Activated naive CD4-positive, alpha-beta T cell treated with anti-CD3 and anti-CD28 coated beads, Interleukin-2, amount 50 U/mL, for 16 hours (primary cell): ENCODE measurements at regions not wholly inside any gene's neighbourhood (a gene's known extent, or its start where the extent isn't known, plus 50 kb on each side); places are given as distances from the start of the nearest gene placed in this dataset.

Experiments used
- DNase-seq: peaks from one replicate; pipeline ENCODE4 v3.0.0-alpha.2; 2020

DNA sequence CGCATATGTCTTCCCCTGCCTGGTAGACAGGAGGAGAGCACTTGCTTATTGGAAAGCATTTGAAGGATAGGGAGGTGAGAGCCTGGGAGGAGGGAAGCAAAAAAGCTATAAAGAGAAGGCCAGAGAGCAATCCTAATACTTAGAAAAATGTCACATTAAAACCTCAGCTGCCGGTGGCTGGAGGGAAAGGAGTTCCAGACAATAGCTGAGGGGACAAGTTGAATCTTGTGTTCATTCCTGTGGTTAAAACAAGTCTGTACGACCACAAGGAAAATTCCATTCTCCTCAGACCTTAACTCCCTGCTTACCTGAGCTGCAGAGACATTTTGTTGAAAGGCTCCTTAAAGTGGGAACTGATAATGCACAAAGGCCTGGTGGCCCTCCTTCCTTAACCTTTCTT lies 218.8 kb upstream of the CAMK1G start:
- no peak for DNase-seq

DNA sequence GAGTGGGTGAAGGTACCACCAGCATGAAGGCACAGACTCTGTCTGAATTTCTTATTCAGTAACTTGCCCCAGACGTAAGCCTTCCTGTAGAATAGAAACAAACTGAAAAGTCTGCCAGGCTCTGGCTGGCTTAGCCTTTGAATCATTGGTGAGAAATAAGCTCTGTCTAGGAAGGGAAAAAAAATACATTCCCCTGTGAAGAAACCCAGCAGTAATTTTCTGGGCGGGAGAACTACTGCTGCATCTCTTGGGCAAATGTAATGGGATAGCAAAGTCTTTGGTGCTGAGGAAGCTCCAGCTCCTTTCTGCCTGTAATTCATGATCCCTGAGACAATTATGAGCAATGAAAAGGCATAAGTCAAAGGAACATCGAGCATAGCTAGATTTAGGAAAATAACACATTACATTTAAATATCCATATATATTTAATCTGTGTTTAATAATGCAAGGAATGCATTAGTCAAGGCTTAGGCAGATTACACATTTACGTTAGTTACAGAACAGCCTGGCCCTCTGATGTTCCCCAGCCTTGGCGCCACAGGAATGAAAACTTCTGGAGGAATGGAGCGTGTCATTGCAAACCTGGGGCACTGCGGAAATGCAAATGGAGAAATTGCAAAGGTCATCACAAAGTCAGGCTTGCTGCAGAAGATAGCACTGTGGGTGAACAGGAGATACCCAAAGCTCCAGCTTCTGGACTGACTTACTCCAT lies 216.3 kb upstream of the CAMK1G start:
- no peak for DNase-seq

DNA sequence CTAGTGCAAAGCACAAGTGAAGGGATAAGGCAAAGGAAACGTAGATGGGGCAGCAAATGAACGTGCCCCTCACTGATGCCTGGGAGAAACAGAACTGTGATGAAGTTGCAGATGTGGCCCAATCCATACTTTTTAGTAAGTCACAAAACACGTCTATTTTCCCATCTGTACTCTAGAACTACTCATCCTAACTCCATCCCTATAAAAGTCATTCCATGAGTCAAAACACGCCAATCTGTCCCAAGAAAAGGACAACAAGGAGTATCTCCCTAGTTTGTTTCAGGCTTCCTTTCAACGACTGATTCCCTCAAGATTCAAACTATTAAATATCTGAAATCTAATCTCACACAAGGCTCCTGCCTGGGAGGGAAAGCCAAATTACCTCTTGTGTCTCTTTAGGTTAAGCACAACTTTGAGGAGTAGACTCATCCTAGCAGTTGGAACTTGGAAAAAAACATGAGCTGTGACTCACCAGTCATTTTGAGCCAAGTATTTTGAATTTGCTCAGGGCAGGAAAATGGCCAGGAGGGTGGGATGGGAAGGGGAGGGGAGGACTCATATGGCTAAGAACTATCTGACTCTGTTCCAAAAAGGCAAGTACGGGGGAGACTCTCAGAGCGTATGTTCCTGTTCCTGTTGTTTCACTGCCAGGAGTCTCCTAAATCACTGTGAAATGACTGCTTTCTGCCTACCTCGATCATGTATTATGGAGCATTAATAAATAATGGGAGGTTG lies 214.5 kb upstream of the CAMK1G start:
- DNase-seq, result no peak

DNA sequence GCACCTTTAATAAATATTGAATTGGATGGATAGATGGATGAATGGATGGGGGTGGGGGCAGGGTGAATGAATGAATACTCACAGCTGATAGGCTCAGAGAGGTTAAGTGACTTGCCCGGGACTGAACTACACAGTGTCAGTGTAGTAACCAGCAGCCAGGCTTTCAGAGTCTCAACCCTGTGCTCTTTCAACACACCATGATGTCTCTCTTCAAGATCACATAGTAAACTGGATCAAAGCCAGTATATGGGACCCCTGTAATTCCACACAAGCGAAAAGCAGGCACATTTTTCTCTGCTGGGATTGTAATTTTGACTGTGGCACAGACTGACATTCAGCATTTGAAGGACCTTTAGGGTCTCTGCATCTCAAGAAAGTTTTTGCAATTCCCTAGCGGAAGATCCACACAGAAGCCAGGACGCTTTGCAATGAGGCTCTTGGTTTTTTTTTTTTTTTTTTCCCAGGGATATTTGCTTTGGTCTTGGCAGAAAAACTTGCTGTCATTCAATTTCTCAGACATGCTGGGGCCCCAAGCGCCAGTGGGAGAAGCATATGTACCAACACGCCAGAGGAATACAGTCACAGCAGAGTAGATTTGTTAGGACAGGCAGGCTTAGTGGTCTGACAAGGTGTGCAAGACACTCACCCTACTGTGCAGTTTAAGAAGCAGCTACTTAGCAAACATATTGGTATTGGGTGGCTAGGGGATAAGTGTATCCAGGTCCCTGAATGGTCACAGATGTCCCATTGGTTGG lies 213.1 kb upstream of the CAMK1G start:
- DNase-seq, result no peak

DNA sequence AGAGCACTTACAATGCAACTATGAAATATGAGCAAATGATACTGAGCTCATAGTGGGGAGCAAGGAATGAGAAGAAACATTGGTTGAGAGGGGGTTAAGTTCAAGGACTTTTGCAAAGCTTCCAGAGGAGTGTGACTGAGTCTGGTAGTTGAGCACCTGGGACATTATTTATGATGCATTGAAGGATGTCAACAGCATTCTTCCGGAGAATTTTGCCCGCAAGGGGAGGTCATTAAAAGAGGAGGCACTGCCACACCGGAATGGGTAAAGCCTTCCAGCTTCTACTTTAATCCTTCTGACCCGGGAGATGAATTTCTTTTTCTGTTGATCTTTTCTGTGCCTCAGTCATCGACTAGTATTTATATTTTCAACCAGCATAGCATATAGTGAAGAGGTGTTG lies 208.4 kb upstream of the CAMK1G start:
- DNase-seq, result no peak

DNA sequence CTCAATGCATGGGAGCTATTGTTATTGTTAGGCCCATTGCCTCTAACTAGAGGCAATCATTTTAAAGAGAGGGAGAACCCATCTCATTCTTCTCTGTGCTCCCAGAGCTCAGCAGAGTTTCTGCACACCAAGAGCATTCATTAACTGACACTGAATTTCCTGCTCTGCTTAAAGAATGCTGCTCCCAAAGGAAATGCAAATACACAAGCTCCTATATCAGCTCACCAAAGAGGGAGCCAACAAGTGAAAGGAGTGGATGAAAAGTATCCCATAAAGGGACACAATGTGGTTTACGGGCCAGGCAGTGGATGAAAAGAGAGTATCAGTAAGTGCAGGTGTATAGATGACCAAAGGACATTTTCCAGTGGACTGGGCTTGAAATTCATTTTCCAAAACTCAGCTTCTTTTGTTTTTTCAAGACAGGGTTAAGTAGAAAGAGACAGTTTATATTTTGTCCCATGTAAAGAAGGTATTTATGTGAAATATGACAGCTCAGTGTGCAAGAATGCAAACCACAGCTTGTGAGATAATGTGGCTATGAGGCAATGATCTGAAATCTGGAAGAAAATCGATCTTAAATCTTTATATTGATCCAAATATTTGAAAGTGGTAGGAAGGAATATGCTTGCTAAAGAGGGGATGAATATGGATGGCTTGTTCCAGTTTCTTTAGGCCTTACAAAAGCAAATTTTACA lies 207.7 kb upstream of the CAMK1G start:
- no peak for DNase-seq

DNA sequence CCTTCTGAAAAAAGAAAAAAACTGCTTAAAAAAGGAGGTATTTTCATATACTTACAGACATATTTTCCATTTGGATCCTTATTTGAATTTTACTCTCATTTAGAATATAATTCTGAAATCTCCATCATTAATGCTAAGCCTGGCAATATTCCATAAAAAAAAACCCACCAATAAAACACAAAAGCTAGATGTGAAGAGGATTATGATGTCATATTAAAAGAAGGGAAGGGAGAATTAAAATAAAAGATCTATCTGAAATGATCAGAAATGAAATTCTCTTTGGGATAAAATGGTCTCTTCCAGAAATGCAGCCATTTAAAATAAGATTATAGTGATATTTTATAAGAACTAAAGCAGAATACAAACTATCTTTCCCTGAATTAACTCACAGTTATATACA lies 206.7 kb upstream of the CAMK1G start:
- DNase-seq, result no peak

DNA sequence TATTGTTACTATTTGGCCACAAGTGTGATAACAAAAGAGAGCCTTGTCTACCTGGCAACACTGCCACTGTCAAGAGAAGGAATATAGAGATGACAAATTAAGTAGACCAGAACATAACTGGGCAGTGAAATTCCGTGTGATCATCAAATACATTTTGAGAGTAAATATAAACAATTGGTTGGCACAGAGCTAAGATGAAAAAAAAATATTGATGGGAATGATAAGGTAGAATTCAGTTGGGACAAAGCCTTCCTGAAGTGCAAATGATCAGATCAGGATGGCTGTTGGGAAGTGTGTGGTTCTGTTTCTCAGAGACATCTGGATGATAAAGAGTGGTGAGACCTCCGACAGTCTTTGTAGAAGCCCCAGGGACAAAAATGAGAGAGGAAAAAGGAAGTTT lies 205.5 kb upstream of the CAMK1G start:
- DNase-seq, result no peak

DNA sequence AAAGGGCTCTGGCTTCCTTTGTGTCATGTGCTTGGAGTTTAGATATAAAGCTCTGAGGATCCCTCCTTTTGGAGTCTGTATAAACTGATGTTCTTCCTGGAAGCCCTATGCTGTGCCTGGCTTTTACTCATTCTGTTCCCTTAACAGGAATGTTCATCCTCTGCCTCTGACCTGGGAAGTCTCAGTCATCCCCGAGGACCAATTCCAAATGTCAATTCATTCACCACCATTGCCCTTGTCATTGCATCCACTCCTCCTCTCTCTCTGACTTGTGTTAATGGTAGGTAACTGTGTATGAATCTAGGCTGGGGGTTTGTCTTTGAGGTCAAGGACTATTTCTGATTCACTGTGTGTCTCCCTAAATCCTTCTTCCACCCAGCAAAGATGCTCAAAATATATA lies 204.2 kb upstream of the CAMK1G start:
- DNase-seq, result no peak

DNA sequence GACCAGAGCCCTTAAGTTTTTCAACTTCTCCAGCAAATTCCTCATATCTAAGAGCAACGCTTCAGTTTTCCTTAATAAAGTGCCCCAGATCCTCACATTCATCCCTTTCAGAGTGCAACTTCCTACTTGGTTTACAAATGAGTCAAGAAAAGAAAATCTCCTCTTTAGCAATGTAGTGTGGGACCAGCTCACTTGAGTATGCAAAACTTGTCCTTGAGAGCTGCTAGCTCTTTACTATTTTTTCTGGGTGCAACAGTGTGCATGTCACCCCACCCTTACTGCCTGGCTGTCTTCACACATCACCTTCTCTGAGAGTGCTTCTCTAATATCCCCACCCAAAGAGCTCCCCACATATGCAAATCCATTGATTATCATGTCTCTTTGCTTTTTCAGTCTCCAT lies 203.1 kb upstream of the CAMK1G start:
- DNase-seq, result no peak

DNA sequence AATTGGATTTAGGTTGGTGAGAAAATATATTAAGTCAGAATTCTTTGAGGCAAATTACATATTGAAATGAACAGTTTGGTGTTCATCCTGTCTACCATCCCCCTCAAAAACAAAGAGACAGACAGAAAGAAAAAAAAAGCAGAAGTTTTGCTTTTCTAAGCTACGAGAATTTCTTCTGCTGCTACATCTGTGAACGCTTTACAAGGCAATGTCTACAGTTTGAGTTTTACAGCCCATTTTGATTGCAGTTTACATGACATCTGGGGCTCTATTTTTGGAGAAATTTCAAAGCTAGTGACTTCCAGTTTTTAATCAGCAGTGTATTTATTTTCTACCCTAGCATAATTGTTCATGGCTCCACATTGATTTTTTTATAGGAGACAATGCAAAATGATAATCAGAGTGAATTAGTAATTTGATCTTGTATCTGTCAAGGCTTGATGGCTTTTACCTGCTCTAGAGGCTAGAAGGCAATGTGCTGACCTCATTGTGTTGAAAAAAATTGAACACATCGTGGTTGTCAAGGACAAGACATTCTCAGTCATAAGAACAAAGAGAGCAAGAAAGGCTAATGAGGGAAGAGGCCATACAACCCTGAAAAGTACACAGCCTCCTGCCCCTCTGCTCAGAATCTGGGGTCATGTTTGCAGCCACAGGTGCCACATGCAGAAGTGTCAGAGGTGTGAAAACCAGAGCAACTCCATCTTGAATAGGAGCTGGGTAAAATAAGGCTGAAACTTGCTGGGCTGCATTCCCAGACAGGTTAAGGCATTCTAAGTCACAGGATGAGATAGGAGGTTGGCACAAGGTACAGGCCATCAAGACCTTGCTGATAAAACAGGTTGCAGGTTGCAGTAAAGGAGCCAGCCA lies 201.0 kb upstream of the CAMK1G start:
- DNase-seq, result no peak

DNA sequence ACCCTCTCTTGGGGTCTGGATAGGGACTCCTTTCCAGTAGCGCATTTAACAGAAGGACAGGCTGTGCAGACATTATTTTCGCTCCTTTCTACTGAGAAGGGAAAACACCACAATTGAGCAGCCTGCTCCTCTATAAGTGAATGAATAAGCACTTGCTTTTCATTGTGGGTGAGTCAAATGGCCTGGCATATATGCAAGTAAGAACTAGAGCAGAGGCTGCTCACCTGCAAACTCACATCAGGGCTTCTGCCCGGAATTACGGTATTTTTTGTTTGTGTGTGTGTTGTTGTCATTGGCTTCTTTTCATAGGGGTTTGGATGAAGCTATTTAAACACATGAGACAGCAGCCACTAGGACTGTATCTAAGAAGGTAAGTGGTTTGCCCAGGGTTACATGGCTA lies 200.1 kb upstream of the CAMK1G start:
- no peak for DNase-seq

DNA sequence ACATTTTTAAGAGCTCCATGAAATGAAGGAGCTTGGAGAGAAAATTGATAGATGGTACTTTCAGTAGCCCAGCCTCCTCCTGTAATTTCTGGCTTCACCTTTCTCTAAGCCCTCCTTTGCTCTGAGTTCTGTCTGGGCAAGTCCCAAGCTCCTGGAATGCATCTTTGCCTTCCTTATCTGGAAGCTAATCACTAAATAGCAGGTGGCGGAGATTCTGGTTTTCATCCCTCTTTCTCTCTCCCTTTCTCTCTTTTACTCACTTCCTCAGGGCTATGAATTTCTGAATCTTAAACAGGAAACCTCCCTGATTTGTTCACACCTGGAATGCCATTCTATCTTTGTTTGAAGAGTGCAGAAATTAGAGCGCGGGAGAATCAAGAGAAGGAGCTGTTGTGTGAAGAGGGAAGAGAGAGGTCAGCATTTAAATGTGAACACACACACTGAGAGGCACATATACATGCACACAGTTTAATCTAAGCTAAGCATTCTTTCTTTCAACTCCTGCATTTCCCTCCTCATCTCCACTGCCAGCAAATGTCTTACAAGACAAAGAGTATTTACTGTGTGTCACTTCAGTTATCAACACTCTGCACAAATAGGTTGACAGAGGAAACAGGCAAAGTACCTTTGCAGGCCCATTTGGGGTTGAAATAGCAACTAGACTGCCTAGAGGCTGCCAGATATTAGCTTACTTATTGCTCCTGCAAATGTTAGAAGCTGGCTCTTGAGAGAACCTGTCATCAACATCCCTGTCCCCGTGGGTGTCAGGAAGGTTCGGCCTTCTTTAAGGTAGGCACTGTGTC lies 199.4 kb upstream of the CAMK1G start:
- DNase-seq, result no peak

DNA sequence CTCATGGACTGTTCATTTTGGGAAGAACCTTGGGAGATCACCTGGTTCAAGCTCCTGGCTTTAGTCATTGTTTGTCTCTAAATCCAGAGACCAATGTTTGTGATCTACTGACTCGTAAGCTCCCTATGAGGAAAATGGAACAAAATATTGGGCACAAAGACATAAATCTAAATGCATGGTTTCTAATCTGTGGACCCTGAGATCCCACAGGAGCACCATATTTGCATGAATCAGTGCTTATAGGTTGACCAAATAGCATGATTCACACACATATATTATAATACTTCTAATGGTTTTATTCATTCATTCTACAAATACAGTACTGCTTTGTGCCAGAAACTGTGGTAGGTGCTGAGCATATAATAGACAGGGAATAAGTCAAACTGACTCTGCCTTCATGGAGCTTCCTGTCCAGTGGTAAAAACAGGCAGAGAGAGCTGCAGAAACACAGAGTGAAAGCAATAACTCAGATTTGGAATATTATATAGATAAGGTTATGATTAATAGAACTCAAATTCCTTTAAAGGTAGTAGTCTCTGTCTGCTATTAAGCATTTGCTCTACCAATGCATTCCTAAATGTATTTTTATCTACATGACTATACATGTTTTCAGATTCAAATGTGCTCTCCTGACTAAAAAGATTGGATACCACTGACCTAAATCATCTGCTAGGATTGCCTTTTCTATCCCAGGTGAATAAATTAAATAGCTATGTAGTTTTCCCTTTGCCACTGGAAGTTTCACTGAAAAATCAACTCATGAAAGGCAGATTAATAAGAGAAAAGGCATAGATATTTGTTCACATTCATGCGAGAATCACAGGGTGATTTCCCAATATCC lies 198.6 kb upstream of the CAMK1G start:
- no peak for DNase-seq

DNA sequence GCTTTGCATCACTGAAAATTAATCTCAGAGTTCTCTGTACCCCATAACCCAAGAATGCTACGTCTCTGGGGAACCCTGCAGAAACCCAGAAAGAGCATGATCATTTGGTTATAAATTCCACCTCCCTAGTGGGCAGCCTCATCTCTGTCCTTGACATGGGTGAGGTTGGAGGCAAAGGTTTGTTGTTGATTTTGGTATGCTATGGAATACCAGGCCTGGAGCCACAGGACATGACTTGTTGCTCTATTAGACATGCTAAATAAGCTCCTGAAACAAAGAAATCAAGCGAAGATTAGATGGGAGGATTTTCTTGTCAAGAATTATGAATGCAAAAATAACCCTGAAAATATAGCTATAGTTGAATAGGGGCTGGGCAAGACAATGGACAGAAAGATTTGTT lies 197.4 kb upstream of the CAMK1G start:
- DNase-seq, result no peak

DNA sequence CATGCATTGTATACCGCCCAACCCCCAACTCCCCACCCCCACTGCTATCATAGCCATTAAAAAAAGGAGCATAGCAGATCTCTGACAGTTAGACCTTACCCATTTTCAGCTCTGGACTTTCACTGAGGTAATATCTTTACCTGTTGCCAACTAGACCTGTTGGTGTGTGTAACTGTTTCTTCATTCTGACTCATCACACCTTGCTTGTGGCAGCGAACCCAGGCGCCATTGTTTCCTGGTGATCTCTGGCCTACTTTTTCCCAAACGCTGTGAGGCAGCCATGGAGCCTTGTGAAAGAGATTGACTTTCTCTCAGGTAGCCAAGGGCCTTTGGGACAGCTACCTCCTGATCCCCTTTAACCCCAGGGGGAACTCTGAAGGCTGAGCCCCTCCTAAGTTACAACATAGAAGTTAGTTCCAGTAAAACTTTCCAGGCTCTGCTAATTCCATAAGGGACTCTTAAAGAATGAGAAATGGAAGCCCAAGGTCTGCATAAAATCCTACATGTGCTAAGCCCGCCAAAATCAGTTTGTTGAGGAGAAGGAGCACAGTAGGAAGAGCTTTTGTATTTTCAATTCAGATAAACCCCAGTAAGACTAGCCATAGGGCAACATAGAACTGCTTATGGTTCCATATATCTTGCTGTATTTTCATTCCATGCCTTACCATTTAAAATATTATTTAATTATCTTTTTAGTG lies 196.1 kb upstream of the CAMK1G start:
- DNase-seq, result no peak

DNA sequence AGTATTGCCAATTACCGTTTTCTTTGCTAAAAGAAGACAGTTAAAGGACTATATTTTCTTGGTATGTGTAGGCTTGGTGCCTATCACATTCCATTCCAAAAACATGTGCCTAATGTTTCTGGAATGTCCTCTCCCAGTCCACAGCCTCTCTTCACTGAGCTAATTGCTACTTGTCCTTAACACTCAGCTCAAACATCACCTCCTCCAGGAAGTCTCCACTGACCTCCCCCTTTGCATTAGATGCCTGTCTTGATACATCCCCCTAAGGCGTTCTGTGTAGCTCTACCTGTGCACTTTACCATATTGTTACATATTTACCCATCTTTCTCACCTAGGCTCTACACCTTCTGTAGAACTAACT lies 195.6 kb upstream of the CAMK1G start:
- DNase-seq, result no peak

DNA sequence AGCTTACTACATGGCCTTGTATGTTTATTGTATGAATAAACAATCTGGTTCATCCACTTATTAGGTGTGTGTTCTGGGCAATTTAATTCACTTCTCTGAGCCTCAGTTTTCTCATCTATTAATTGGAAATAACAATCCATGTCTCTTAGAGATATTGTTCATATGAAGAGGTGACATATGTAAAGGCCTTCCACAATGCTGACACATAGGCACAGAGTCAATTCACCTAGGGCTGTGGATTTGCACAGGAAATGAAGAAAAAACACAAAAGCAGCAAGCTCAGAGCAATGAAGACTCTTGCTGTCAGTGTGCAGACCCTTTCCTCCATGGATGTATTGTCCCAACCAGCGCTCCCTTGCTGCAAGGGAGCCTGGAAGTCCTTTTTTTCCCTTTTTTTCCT lies 195.2 kb upstream of the CAMK1G start:
- DNase-seq, result no peak

DNA sequence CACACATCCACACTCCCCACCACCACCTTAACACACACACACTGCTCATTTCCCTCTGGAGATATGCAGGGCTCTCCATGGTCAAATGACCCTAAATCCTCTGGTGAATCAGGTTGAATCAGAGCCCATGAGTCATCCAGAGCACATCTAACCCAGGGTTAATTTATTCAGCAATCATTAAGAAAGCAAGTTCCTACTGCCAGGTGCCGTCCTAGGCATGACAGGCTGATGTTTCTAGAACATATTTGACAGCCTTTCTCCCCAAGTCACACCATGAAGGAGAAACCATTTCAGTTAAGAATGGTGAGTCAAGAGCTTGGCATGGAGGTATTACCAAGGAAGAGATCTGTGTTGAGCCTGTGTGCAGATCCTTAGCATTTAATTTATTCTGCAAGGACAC lies 194.3 kb upstream of the CAMK1G start:
- no peak for DNase-seq

DNA sequence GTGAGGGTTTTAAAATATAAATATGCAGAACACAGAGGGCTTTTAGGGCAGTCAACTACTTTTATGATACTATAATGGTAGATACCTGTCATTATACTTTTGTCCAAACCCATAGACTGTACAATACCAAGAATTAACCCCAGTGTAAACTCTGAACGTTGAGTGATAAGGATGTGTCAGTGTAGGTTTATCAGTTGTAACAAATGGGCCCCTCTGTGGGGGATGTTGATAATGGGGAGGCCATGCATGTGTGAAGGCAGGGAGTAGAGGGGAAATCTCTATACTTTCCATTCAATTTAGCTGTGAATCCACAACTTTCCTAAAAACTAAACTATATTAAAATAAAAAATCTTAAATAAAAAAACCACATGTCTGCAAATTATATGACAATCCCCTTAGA lies 193.5 kb upstream of the CAMK1G start:
- DNase-seq, result no peak
